ENCODE measurements at regions not wholly inside any gene's neighbourhood (a gene's known extent, or its start where the extent isn't known, plus 50 kb on each side); places are given as distances from the start of the nearest gene placed in this dataset.

DNA sequence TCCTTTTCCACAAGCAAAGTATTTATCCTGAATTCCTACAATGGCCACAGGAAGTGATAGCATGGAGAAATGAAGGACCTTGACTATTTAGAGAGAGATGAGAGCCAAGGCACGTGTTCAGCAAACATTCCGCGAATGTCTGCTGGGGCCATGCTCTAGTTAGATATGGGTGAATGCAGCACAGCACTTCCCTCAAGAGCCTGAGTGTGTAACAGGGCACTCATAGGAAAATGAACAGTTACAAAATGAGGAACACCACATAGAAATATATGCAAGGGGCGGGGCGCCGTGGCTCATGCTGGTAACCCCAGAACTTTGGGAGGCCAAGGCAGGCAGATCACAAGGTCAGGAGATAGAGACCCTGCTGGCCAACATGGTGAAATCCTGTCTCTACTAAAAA lies 406.9 kb downstream of the NR2F2 start:
- TF ChIP-seq, protein P1, sequence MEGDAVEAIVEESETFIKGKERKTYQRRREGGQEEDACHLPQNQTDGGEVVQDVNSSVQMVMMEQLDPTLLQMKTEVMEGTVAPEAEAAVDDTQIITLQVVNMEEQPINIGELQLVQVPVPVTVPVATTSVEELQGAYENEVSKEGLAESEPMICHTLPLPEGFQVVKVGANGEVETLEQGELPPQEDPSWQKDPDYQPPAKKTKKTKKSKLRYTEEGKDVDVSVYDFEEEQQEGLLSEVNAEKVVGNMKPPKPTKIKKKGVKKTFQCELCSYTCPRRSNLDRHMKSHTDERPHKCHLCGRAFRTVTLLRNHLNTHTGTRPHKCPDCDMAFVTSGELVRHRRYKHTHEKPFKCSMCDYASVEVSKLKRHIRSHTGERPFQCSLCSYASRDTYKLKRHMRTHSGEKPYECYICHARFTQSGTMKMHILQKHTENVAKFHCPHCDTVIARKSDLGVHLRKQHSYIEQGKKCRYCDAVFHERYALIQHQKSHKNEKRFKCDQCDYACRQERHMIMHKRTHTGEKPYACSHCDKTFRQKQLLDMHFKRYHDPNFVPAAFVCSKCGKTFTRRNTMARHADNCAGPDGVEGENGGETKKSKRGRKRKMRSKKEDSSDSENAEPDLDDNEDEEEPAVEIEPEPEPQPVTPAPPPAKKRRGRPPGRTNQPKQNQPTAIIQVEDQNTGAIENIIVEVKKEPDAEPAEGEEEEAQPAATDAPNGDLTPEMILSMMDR (IDR thresholded peaks at IDR 0.05; ENCODE audit: low read length), result no peak
- TF ChIP-seq EZH2 (optimal IDR thresholded peaks at IDR 0.05; ENCODE audit: low read depth, low read length), result no peak

Measured in MM.1S (cell line).